CD8-positive, alpha-beta memory T cell (primary cell): ENCODE measurements at regions not wholly inside any gene's neighbourhood (a gene's known extent, or its start where the extent isn't known, plus 50 kb on each side); places are given as distances from the start of the nearest gene placed in this dataset.

Source experiments
- CTCF ChIA-PET: fragments of 350-600 bp; sonication (Branson Sonifier 250); formaldehyde crosslinking; loops from one replicate; lab custom pipeline; 2021; ENCODE audit warnings: antibody characterized with exemption; lab: Charles Lee
- POLR2A ChIA-PET: fragments of 350-600 bp; sonication (Branson Sonifier 250); formaldehyde crosslinking; loops from one replicate; lab custom pipeline; 2021; ENCODE audit warnings: antibody characterized with exemption; lab: Charles Lee
- DNase-seq, 5 donors: peaks; one replicate each; pipeline versions ENCODE4 v3.0.0 to v3.0.0-alpha.2; 2020 to 2022; ENCODE audit warnings: mixed read lengths in 1 of 5
- H3K27ac ChIP-seq: one replicate; pipeline ENCODE4 v1.7.0; 2013; ENCODE audit warnings: low read depth, mild to moderate bottlenecking, low read length, moderate library complexity
- H3K27me3 ChIP-seq: 2 replicates; pipeline ENCODE4 v1.7.0; 2013; ENCODE audit warnings: low read length, mild to moderate bottlenecking; ENCODE audit not compliant: insufficient read depth, poor library complexity, severe bottlenecking
- H3K36me3 ChIP-seq: 2 replicates; pipeline ENCODE4 v1.7.0; 2013; ENCODE audit warnings: mild to moderate bottlenecking, low read length, moderate library complexity; ENCODE audit not compliant: insufficient read depth
- H3K4me1 ChIP-seq: 2 replicates; pipeline ENCODE4 v1.7.0; 2013; ENCODE audit warnings: mild to moderate bottlenecking, low read length, moderate library complexity; ENCODE audit not compliant: insufficient read depth
- H3K4me3 ChIP-seq: 2 replicates; pipeline ENCODE4 v1.7.0; 2013; ENCODE audit warnings: mild to moderate bottlenecking, low read length
- H3K9me3 ChIP-seq: 2 replicates; pipeline ENCODE4 v1.7.0; 2013; ENCODE audit warnings: mild to moderate bottlenecking, low read length
- H3K27ac Mint-ChIP-seq, 8 donors: one replicate each; pipeline ENCODE4 v1.8.0; 2020 to 2021; ENCODE audit warnings: mixed read lengths in 8 of 8, mild to moderate bottlenecking in 6 of 8, inconsistent platforms in 3 of 8, moderate library complexity in 3 of 8
- H3K27me3 Mint-ChIP-seq, 2 donors: one replicate each; pipeline ENCODE4 v1.8.0; 2020 to 2021; ENCODE audit warnings: mixed read lengths in 2 of 2, mild to moderate bottlenecking in 1 of 2, moderate library complexity in 1 of 2
- H3K36me3 Mint-ChIP-seq, 3 donors: one replicate each; pipeline ENCODE4 v1.8.0; 2020 to 2021; ENCODE audit warnings: mixed read lengths in 3 of 3, inconsistent platforms in 1 of 3, mild to moderate bottlenecking in 1 of 3
- H3K4me1 Mint-ChIP-seq, 3 donors: one replicate each; pipeline ENCODE4 v1.8.0; 2020 to 2021; ENCODE audit warnings: mixed read lengths in 3 of 3, inconsistent platforms in 1 of 3, mild to moderate bottlenecking in 1 of 3
- H3K4me3 Mint-ChIP-seq, 7 donors: one replicate each; pipeline ENCODE4 v1.8.0; 2020 to 2021; ENCODE audit warnings: mixed read lengths in 7 of 7, mild to moderate bottlenecking in 6 of 7, moderate library complexity in 4 of 7, inconsistent platforms in 2 of 7
- H3K9me3 Mint-ChIP-seq, 5 donors: one replicate each; pipeline ENCODE4 v1.8.0; 2020 to 2022; ENCODE audit warnings: mixed read lengths in 5 of 5, mild to moderate bottlenecking in 3 of 5, moderate library complexity in 2 of 5, inconsistent platforms in 1 of 5

- CTCF ChIA-PET: no interaction called here
- Histone ChIP-seq H3K27ac (no peak overlapping the region), H3K9me3 (no peaks in the 10 kb centered on the region), H3K4me1 (no peaks in the 10 kb centered on the region), H3K4me3 (no peak overlapping the region), H3K36me3 (no peaks in the 10 kb centered on the region), H3K27me3 (no peaks in the 10 kb centered on the region)
- Mint-ChIP-seq H3K36me3 (no peaks in the 10 kb centered on the region), H3K9me3 (no peaks in the 10 kb centered on the region), H3K4me1 (no peaks in the 10 kb centered on the region), H3K27ac (no peak overlapping the region), H3K4me3 (no peak overlapping the region), H3K27me3 (peaks cover 1 to 5% of the 10 kb centered on the region in 2 donors)
- POLR2A ChIA-PET: no interaction called here
- DNase-seq: no peak
Observed at GRCh38 chr2:71804281-71804751, 343.3 kb downstream of the CYP26B1 start.

DNA sequence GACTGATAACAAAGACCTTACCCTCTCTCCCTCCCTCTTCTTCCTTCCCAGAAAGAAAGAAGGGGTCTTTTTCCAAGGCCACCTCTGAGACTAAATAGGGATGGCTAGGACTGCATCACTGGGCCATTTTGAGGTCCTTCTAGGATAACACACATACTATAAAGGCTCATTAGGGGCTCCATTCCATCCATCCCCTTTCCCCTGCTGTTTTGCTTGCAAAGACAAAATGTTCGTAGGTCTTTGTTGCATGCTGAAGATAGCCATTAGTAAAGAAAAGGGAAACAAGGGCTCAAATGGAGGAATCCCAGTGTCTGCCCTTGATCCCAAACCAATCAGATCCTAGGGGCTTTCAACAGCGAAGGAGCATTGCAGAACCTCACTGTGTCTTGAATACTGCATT lies 344.3 kb downstream of the CYP26B1 start:
- Mint-ChIP-seq H3K36me3 (no peaks in the 10 kb centered on the region), H3K27me3 (peaks cover 1 to 5% of the 10 kb centered on the region in 2 donors), H3K4me3 (no peak overlapping the region), H3K4me1 (no peaks in the 10 kb centered on the region), H3K27ac (no peak overlapping the region), H3K9me3 (no peaks in the 10 kb centered on the region)
- DNase-seq: no peak
- ChIA-PET POLR2A (no interaction called here), CTCF (no interaction called here)
- Histone ChIP-seq H3K4me1 (no peaks in the 10 kb centered on the region), H3K27me3 (no peaks in the 10 kb centered on the region), H3K27ac (no peak overlapping the region), H3K9me3 (no peaks in the 10 kb centered on the region), H3K36me3 (no peaks in the 10 kb centered on the region), H3K4me3 (no peak overlapping the region)

DNA sequence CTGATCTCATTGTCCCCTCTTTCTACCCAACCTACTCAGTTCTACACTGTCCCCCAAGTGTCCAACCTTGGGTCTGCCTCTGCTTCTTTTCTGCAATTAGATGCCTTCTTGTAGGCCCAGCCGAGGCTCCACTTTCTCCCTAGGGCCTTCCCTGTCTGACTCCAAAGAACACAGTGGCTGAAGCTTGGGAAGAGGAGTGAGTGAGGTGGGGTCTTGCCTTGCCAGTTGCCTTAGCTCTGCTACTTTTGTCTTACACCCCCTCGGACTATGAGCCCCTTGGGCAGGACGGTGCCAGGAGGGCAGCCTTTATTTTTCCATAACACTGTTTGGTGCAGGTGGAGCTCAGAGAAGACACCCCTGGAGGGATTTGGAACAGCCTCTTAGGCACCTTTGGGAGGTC lies 345.1 kb downstream of the CYP26B1 start:
- CTCF ChIA-PET: no interaction called here
- no peaks in the 10 kb centered on the region for H3K9me3 ChIP-seq
- H3K27me3 ChIP-seq: no peaks in the 10 kb centered on the region
- H3K4me3 Mint-ChIP-seq: no peak overlapping the region
- H3K4me3 ChIP-seq: no peak overlapping the region
- no peak overlapping the region for H3K27ac Mint-ChIP-seq
- H3K9me3 Mint-ChIP-seq: no peaks in the 10 kb centered on the region
- H3K4me1 Mint-ChIP-seq: no peaks in the 10 kb centered on the region
- no peaks in the 10 kb centered on the region for H3K4me1 ChIP-seq
- H3K36me3 Mint-ChIP-seq: no peaks in the 10 kb centered on the region
- H3K27ac ChIP-seq: no peak overlapping the region
- POLR2A ChIA-PET: no interaction called here
- peaks cover 1 to 5% of the 10 kb centered on the region in 2 donors for H3K27me3 Mint-ChIP-seq
- DNase-seq: no peak
- no peaks in the 10 kb centered on the region for H3K36me3 ChIP-seq

GRCh38 chr2:71801969-71802368 lies 345.7 kb downstream of the CYP26B1 start:
- Mint-ChIP-seq H3K27ac (no peak overlapping the region), H3K36me3 (no peaks in the 10 kb centered on the region), H3K9me3 (no peaks in the 10 kb centered on the region), H3K4me3 (no peak overlapping the region), H3K27me3 (peaks cover 1 to 5% of the 10 kb centered on the region in 2 donors), H3K4me1 (no peaks in the 10 kb centered on the region)
- Histone ChIP-seq H3K36me3 (no peaks in the 10 kb centered on the region), H3K27ac (no peak overlapping the region), H3K9me3 (no peaks in the 10 kb centered on the region), H3K27me3 (no peaks in the 10 kb centered on the region), H3K4me3 (no peak overlapping the region), H3K4me1 (no peaks in the 10 kb centered on the region)
- ChIA-PET POLR2A (no interaction called here), CTCF (no interaction called here)
- DNase-seq: no peak

- ChIA-PET POLR2A (no interaction called here), CTCF (no interaction called here)
- H3K4me1 Mint-ChIP-seq: no peaks in the 10 kb centered on the region
Observed at GRCh38 chr2:71801556-71801955, 346.1 kb downstream of the CYP26B1 start.

DNA sequence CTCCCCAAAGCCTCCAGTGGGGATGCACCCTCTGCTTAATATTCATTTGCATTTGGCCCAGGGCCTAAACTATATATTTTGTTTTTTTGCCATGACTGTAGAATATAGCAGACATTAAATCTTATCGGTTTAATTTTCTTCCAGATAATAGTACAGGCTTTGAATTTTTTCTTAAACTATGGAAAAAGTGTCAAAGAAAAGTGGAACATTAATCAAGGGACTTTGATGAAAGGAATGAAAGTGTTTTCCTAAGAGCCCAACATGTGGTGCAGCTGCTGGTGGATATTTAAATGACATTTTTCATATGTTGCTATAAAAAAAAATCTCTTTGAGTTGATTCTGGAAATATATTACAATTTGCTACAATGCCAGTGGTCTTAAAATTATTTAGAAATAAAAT lies 346.8 kb downstream of the CYP26B1 start:
- H3K4me3 ChIP-seq: no peak overlapping the region
- CTCF ChIA-PET: no interaction called here
- no peaks in the 10 kb centered on the region for H3K36me3 Mint-ChIP-seq
- H3K27ac ChIP-seq: no peak overlapping the region
- H3K9me3 Mint-ChIP-seq: no peaks in the 10 kb centered on the region
- no peak for DNase-seq
- POLR2A ChIA-PET: no interaction called here
- H3K27me3 ChIP-seq: no peaks in the 10 kb centered on the region
- no peaks in the 10 kb centered on the region for H3K4me1 ChIP-seq
- no peaks in the 10 kb centered on the region for H3K4me1 Mint-ChIP-seq
- no peak overlapping the region for H3K4me3 Mint-ChIP-seq
- no peaks in the 10 kb centered on the region for H3K36me3 ChIP-seq
- peaks cover 1 to 5% of the 10 kb centered on the region in 2 donors for H3K27me3 Mint-ChIP-seq
- no peak overlapping the region for H3K27ac Mint-ChIP-seq
- H3K9me3 ChIP-seq: no peaks in the 10 kb centered on the region

More at GRCh38 chr2:71801556-71801955, 346.1 kb downstream of the CYP26B1 start:
- H3K9me3 Mint-ChIP-seq: no peaks in the 10 kb centered on the region
- Histone ChIP-seq H3K27ac (no peak overlapping the region), H3K9me3 (no peaks in the 10 kb centered on the region), H3K4me3 (no peak overlapping the region), H3K4me1 (no peaks in the 10 kb centered on the region), H3K36me3 (no peaks in the 10 kb centered on the region), H3K27me3 (no peaks in the 10 kb centered on the region)
- no peak overlapping the region for H3K4me3 Mint-ChIP-seq
- no peaks in the 10 kb centered on the region for H3K36me3 Mint-ChIP-seq
- peaks cover 1 to 5% of the 10 kb centered on the region in 2 donors for H3K27me3 Mint-ChIP-seq
- DNase-seq: no peak
- no peak overlapping the region for H3K27ac Mint-ChIP-seq

GRCh38 chr2:71800106-71800809 lies 346.9 kb downstream of the DYSF start:
- Histone ChIP-seq H3K36me3 (no peaks in the 10 kb centered on the region), H3K4me3 (no peak overlapping the region), H3K9me3 (no peaks in the 10 kb centered on the region), H3K4me1 (no peaks in the 10 kb centered on the region), H3K27ac (no peak overlapping the region), H3K27me3 (no peaks in the 10 kb centered on the region)
- H3K36me3 Mint-ChIP-seq: no peaks in the 10 kb centered on the region
- no peak overlapping the region for H3K27ac Mint-ChIP-seq
- H3K9me3 Mint-ChIP-seq: no peaks in the 10 kb centered on the region
- CTCF ChIA-PET: no interaction called here
- no peak for DNase-seq
- H3K27me3 Mint-ChIP-seq: peaks cover 1 to 5% of the 10 kb centered on the region in 2 donors
- POLR2A ChIA-PET: no interaction called here
- H3K4me1 Mint-ChIP-seq: no peaks in the 10 kb centered on the region
- no peak overlapping the region for H3K4me3 Mint-ChIP-seq

- DNase-seq: no peak
- Histone ChIP-seq H3K36me3 (no peaks in the 10 kb centered on the region), H3K4me1 (no peaks in the 10 kb centered on the region), H3K4me3 (no peak overlapping the region), H3K27ac (no peak overlapping the region), H3K27me3 (no peaks in the 10 kb centered on the region), H3K9me3 (no peaks in the 10 kb centered on the region)
- CTCF ChIA-PET: no interaction called here
- Mint-ChIP-seq H3K27me3 (peaks cover 1 to 5% of the 10 kb centered on the region in 2 donors), H3K36me3 (no peaks in the 10 kb centered on the region), H3K4me3 (no peak overlapping the region), H3K9me3 (no peaks in the 10 kb centered on the region), H3K27ac (no peak overlapping the region), H3K4me1 (no peaks in the 10 kb centered on the region)
- POLR2A ChIA-PET: no interaction called here
Observed at GRCh38 chr2:71799013-71799575, 345.7 kb downstream of the DYSF start.
